ENCODE measurements at regions not wholly inside any gene's neighbourhood (a gene's known extent, or its start where the extent isn't known, plus 50 kb on each side); places are given as distances from the start of the nearest gene placed in this dataset.

- no peak overlapping the region for H4K8ac ChIP-seq (ENCODE audit: extremely low read depth, insufficient read depth, low read length)
- H4K91ac ChIP-seq (replicated peaks; ENCODE audit: insufficient read length, low read length) = no peak overlapping the region
- H3K4me2 ChIP-seq (ENCODE audit: insufficient read depth in 1 of 2, low read depth in 2 of 2, low read length in 2 of 2) = no peak overlapping the region
- H2AFZ ChIP-seq (ENCODE audit: low read length) = no peak overlapping the region
- H2AK5ac ChIP-seq (ENCODE audit: low read depth, low read length) = no peak overlapping the region
- H2BK15ac ChIP-seq (ENCODE audit: low read length) = no peak overlapping the region
- DNase-seq (ENCODE audit: low read depth in 1 of 2, low spot score in 2 of 2) = no peak
- H2BK5ac ChIP-seq (ENCODE audit: low read depth, low read length) = no peak overlapping the region
- H3K9ac ChIP-seq (replicated peaks in 1 of 4; ENCODE audit: extremely low read depth in 1 of 4, low read depth in 3 of 4, low read length in 3 of 4) = no peak overlapping the region
- no peaks in the 10 kb centered on the region for H3K79me1 ChIP-seq (ENCODE audit: low read depth, low read length)
- no peak overlapping the region for H2BK120ac ChIP-seq (replicated peaks; ENCODE audit: low read depth, low read length)
- no peaks in the 10 kb centered on the region for H3K9me3 ChIP-seq (ENCODE audit: insufficient read depth in 2 of 2, low read depth in 1 of 2, low read length in 1 of 2)
- no peak overlapping the region for H3K4me3 ChIP-seq (ENCODE audit: extremely low read depth in 1 of 4, insufficient read depth in 2 of 4, low read depth in 3 of 4, low read length in 4 of 4)
- H3K56ac ChIP-seq (replicated peaks; ENCODE audit: insufficient read length, low read depth, low read length) = no peak overlapping the region
- no peak overlapping the region for H3K18ac ChIP-seq (ENCODE audit: extremely low read depth, low read length)
- H3K79me2 ChIP-seq (ENCODE audit: control insufficient read depth in 1 of 2, insufficient read depth in 2 of 2, low read length in 2 of 2) = no peaks in the 10 kb centered on the region
- H2BK20ac ChIP-seq (ENCODE audit: low read length) = no peak overlapping the region
- H3K36me3 ChIP-seq (ENCODE audit: control insufficient read depth in 2 of 4, insufficient read depth in 4 of 4, low read length in 3 of 4) = no peaks in the 10 kb centered on the region
- no peaks in the 10 kb centered on the region for H3K23me2 ChIP-seq (ENCODE audit: low read depth, low read length)
- no peaks in the 10 kb centered on the region for H3K4me1 ChIP-seq (replicated peaks in 1 of 4; ENCODE audit: control insufficient read depth in 3 of 4, insufficient read depth in 4 of 4, low read length in 3 of 4)
- no peak overlapping the region for H3K14ac ChIP-seq (ENCODE audit: insufficient read length)
- CTCF ChIA-PET (ENCODE audit: partially characterized antibody) = interaction anchor here (0.6 to 1.1 kb wide), 3 partner anchors 118 to 808 kb away, joined by 3 read pairs; no protein-coding TSS in a partner anchor
- WGBS, 2 experiments (ENCODE audit: extremely low coverage in 1 of 2, insufficient coverage in 1 of 2, insufficient read length in 1 of 2, insufficient replicate concordance in 2 of 2, low coverage in 1 of 2, low lambda C conversion rate in 2 of 2, missing lambda C conversion rate in 1 of 2) = 92% methylated on average over 1 of the region's 1 CpG; no CpG with 5 or more reads in 1 of the 2 experiments
- no peak overlapping the region for H3K4ac ChIP-seq (replicated peaks; ENCODE audit: insufficient read length, low read depth, low read length)
- H3K23ac ChIP-seq (ENCODE audit: insufficient read length) = no peak overlapping the region
- no peak overlapping the region for H3K27ac ChIP-seq (ENCODE audit: low read depth, low read length)
- no peak overlapping the region for H4K5ac ChIP-seq (ENCODE audit: insufficient read length, low read depth, low read length)
- no peaks in the 10 kb centered on the region for H4K20me1 ChIP-seq (replicated peaks in 1 of 2; ENCODE audit: control insufficient read depth in 1 of 2, insufficient read depth in 2 of 2, low read length in 2 of 2)
- TF ChIP-seq MAFK (IDR thresholded peaks at IDR 0.05; ENCODE audit: low read depth, low read length) (no peak), TAF7 (optimal IDR thresholded peaks at IDR 0.05; ENCODE audit: borderline replicate concordance, low read depth, low read length) (no peak), ATF2 (IDR thresholded peaks at IDR 0.05; ENCODE audit: low read length) (no peak), CTCF (IDR thresholded peaks at IDR 0.05; ENCODE audit: control extremely low read depth in 1 of 3, insufficient read depth in 1 of 3, low read depth in 1 of 3, low read length in 3 of 3) (no peak), TBP (IDR thresholded peaks at IDR 0.05; ENCODE audit: low read depth, low read length) (no peak)
- no peaks in the 10 kb centered on the region for H3K27me3 ChIP-seq (replicated peaks in 1 of 4; ENCODE audit: control insufficient read depth in 3 of 4, extremely low read depth in 1 of 4, insufficient read depth in 3 of 4, low read length in 3 of 4)
- POLR2A ChIA-PET (ENCODE audit: partially characterized antibody) = no interaction called here
- no peak for FAIRE-seq
- no peak overlapping the region for H2BK12ac ChIP-seq (ENCODE audit: low read depth, low read length)
Observed at GRCh38 chr18:38663682-38664081, 1098.1 kb upstream of the CELF4 start.

Measured in H1 (cell line).